ENCODE measurements at regions not wholly inside any gene's neighbourhood (a gene's known extent, or its start where the extent isn't known, plus 50 kb on each side); places are given as distances from the start of the nearest gene placed in this dataset.
A peak's percentile ranks its signal among the peaks of the same experiment; 100 is the strongest.
"Not testable (repeated sequence)": the region's sequence is repeated elsewhere in the genome, so short reads cannot be mapped to it uniquely, and the experiment has no call there.

GRCh38 chr20:12113075-12113467, 195.4 kb downstream of the BTBD3 start:
- WGBS, 2 donors: 67 to 71% methylated on average over 3 of the region's 3 CpGs
- intact Hi-C loops (cut with DNase I; ENCODE audit: low total_unique reads): no loop called here
- no peak overlapping the region for H3K4me3 ChIP-seq (ENCODE audit: low read depth, poor library complexity, severe bottlenecking)
- DNase-seq (ENCODE audit: low spot score in 2 of 2): no peak
- no peak for TF ChIP-seq POLR2A (IDR thresholded peaks at IDR 0.05)
- TF ChIP-seq, protein P1, sequence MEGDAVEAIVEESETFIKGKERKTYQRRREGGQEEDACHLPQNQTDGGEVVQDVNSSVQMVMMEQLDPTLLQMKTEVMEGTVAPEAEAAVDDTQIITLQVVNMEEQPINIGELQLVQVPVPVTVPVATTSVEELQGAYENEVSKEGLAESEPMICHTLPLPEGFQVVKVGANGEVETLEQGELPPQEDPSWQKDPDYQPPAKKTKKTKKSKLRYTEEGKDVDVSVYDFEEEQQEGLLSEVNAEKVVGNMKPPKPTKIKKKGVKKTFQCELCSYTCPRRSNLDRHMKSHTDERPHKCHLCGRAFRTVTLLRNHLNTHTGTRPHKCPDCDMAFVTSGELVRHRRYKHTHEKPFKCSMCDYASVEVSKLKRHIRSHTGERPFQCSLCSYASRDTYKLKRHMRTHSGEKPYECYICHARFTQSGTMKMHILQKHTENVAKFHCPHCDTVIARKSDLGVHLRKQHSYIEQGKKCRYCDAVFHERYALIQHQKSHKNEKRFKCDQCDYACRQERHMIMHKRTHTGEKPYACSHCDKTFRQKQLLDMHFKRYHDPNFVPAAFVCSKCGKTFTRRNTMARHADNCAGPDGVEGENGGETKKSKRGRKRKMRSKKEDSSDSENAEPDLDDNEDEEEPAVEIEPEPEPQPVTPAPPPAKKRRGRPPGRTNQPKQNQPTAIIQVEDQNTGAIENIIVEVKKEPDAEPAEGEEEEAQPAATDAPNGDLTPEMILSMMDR (IDR thresholded peaks at IDR 0.05): no peak

GRCh38 chr20:12113468-12114371, 196.0 kb downstream of the BTBD3 start:
- DNase-seq (ENCODE audit: low spot score in 2 of 2): peak in 1 of 2 donors; percentile 32
- TF ChIP-seq, protein P1 (IDR thresholded peaks at IDR 0.05): no peak
- no peak for TF ChIP-seq POLR2A (IDR thresholded peaks at IDR 0.05)
- intact Hi-C loops (cut with DNase I; ENCODE audit: low total_unique reads): no loop called here
- H3K4me3 ChIP-seq (ENCODE audit: low read depth, poor library complexity, severe bottlenecking): no peak overlapping the region
- WGBS, 2 donors: 35 to 37% methylated on average over 10 of the region's 10 CpGs

- WGBS, 2 donors: 76 to 79% methylated on average over 13 of the region's 13 CpGs
- intact Hi-C loops (cut with DNase I; ENCODE audit: low total_unique reads); H3K4me3 ChIP-seq (ENCODE audit: low read depth, poor library complexity, severe bottlenecking); DNase-seq (ENCODE audit: low spot score in 2 of 2): not testable (repeated sequence)
Measured at GRCh38 chr20:12129114-12129513, 211.4 kb downstream of the BTBD3 start.

GRCh38 chr20:12129532-12129931, 211.8 kb downstream of the BTBD3 start:
- DNase-seq (ENCODE audit: low spot score in 2 of 2); H3K4me3 ChIP-seq (ENCODE audit: low read depth, poor library complexity, severe bottlenecking); intact Hi-C loops (cut with DNase I; ENCODE audit: low total_unique reads): not testable (repeated sequence)
- WGBS, 2 donors: 84 to 96% methylated on average over 10 of the region's 10 CpGs

DNA sequence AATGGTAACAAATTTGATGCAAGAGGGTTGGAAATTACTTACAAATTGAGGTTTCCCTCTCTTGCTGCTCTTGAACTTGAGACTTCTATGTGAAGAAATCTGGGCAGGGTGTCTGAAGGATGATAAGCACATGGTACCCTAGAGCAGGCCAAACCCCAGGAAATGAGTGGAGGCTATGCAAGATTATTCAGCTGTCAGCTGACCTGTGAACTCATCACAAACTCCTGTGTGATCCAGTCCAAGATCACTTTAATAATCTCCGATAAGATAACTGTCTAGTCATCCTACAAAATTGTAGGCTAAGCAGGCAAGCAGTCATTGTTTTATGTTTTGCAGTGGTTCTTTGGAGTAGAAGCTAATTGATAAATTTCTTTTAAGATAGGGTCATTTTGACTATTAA, 213.1 kb downstream of the BTBD3 start:
- H3K4me3 ChIP-seq (ENCODE audit: low read depth, poor library complexity, severe bottlenecking): no peak overlapping the region
- intact Hi-C loops (cut with DNase I; ENCODE audit: low total_unique reads): no loop called here
- no peak for TF ChIP-seq POLR2A (IDR thresholded peaks at IDR 0.05)
- TF ChIP-seq, protein P1 (IDR thresholded peaks at IDR 0.05): no peak
- no peak for DNase-seq (ENCODE audit: low spot score in 2 of 2)
- 93 to 94% methylated on average over 1 of the region's 1 CpG for WGBS, 2 donors

- H3K4me3 ChIP-seq (ENCODE audit: low read depth, poor library complexity, severe bottlenecking): no peak overlapping the region
- intact Hi-C loops (cut with DNase I; ENCODE audit: low total_unique reads): no loop called here
- WGBS, 2 donors: 89 to 93% methylated on average over 2 of the region's 2 CpGs
- TF ChIP-seq, protein P1 (IDR thresholded peaks at IDR 0.05): no peak
- no peak for TF ChIP-seq POLR2A (IDR thresholded peaks at IDR 0.05)
- DNase-seq (ENCODE audit: low spot score in 2 of 2): no peak
Measured at GRCh38 chr20:12133553-12133952, 215.9 kb downstream of the BTBD3 start.

GRCh38 chr20:12145951-12146350, 228.3 kb downstream of the BTBD3 start:
- intact Hi-C loops (cut with DNase I; ENCODE audit: low total_unique reads); H3K4me3 ChIP-seq (ENCODE audit: low read depth, poor library complexity, severe bottlenecking); DNase-seq (ENCODE audit: low spot score in 2 of 2): not testable (repeated sequence)
- WGBS, 2 donors: 75 to 79% methylated on average over 1 of the region's 1 CpG

All from lower leg skin (tissue), 4 donors.